ENCODE measurements at regions not wholly inside any gene's neighbourhood (a gene's known extent, or its start where the extent isn't known, plus 50 kb on each side); places are given as distances from the start of the nearest gene placed in this dataset.

DNA sequence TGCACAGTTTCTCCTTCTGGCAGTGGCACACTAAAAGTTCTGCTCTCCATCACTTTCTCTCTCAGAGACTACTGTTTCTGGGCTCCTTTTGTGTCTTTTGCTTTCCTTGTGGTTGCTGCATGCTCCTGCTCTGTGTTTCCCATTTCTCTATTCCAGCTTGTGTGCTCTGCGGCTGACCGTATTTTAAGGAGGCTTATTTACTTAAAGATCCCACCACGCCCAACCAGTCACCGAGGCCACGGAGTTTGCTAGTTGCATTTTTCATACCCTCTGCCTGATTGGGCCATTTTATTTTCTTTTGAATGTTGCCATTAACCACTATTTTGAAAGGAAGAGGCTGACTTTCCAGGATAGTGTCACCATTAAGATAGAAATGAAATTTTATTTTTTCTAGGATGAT, 626.4 kb upstream of the MMS22L start:
- TF ChIP-seq, protein P1, sequence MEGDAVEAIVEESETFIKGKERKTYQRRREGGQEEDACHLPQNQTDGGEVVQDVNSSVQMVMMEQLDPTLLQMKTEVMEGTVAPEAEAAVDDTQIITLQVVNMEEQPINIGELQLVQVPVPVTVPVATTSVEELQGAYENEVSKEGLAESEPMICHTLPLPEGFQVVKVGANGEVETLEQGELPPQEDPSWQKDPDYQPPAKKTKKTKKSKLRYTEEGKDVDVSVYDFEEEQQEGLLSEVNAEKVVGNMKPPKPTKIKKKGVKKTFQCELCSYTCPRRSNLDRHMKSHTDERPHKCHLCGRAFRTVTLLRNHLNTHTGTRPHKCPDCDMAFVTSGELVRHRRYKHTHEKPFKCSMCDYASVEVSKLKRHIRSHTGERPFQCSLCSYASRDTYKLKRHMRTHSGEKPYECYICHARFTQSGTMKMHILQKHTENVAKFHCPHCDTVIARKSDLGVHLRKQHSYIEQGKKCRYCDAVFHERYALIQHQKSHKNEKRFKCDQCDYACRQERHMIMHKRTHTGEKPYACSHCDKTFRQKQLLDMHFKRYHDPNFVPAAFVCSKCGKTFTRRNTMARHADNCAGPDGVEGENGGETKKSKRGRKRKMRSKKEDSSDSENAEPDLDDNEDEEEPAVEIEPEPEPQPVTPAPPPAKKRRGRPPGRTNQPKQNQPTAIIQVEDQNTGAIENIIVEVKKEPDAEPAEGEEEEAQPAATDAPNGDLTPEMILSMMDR (IDR thresholded peaks at IDR 0.05): no peak
- TF ChIP-seq POLR2A (IDR thresholded peaks at IDR 0.05): no peak

Measured in sigmoid colon (tissue), 3 donors.